ENCODE measurements at regions not wholly inside any gene's neighbourhood (a gene's known extent, or its start where the extent isn't known, plus 50 kb on each side); places are given as distances from the start of the nearest gene placed in this dataset.

DNA sequence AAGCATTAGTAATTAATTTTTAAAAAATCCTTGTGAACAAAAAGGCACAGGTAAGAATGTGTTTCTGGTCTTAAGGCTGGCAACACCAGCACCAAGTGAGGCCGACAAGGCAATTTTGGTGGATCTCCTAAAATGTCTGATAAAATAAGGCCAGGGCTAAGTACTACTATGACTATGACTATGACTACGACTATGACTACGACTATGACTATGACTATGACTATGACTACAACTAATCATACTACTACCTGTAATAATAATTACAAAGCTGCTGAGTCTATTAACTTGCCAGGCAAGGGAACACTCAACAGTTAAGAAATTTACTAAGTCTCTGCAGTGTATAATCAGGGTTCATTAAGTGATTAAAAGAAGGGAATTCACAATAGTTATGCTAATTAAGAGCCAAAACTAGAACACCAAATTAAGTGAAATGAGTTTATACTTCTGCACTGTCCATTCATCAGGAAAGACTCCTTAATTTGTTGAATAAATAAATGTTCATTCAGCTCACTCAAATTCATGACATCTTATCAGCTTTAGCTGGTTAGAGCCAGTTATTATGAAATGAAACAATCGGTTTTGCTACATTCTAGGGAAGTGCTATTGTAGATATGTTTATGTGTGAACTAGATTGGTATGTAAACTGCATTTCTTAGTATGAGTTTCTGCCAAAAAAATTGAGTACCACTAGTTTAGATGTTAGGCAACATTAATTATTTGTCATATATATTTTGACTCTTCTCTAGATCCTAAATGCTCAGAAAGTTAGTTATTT, 1626.2 kb upstream of the PCDH20 start:
- H3K4me3 Mint-ChIP-seq (ENCODE audit: unreplicated experiment), result no peak overlapping the region
- peaks cover 9% of the 10 kb centered on the region for H3K4me1 Mint-ChIP-seq (ENCODE audit: low read depth)
- no peak for DNase-seq (ENCODE audit: low spot score)
- H3K27me3 Mint-ChIP-seq (ENCODE audit: low read depth), result no peaks in the 10 kb centered on the region
- TF ChIP-seq, protein P1, sequence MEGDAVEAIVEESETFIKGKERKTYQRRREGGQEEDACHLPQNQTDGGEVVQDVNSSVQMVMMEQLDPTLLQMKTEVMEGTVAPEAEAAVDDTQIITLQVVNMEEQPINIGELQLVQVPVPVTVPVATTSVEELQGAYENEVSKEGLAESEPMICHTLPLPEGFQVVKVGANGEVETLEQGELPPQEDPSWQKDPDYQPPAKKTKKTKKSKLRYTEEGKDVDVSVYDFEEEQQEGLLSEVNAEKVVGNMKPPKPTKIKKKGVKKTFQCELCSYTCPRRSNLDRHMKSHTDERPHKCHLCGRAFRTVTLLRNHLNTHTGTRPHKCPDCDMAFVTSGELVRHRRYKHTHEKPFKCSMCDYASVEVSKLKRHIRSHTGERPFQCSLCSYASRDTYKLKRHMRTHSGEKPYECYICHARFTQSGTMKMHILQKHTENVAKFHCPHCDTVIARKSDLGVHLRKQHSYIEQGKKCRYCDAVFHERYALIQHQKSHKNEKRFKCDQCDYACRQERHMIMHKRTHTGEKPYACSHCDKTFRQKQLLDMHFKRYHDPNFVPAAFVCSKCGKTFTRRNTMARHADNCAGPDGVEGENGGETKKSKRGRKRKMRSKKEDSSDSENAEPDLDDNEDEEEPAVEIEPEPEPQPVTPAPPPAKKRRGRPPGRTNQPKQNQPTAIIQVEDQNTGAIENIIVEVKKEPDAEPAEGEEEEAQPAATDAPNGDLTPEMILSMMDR (IDR thresholded peaks at IDR 0.05), result no peak
- no peak overlapping the region for H3K27ac Mint-ChIP-seq (ENCODE audit: unreplicated experiment)
- peaks cover 21% of the 10 kb centered on the region for H3K9me3 Mint-ChIP-seq (ENCODE audit: low read depth)
- H3K36me3 Mint-ChIP-seq (ENCODE audit: low read depth), result no peaks in the 10 kb centered on the region

- Mint-ChIP-seq H3K27ac (ENCODE audit: unreplicated experiment) (no peak overlapping the region), H3K4me3 (ENCODE audit: unreplicated experiment) (no peak overlapping the region), H3K27me3 (ENCODE audit: low read depth) (no peaks in the 10 kb centered on the region), H3K9me3 (ENCODE audit: low read depth) (peaks cover 3% of the 10 kb centered on the region), H3K4me1 (ENCODE audit: low read depth) (peaks cover 8% of the 10 kb centered on the region), H3K36me3 (ENCODE audit: low read depth) (no peaks in the 10 kb centered on the region)
- TF ChIP-seq, protein P1 (IDR thresholded peaks at IDR 0.05), result no peak
- DNase-seq (ENCODE audit: low spot score), result no peak
These were observed 1610.7 kb upstream of the PCDH20 start for GRCh38 chr13:63026285-63026797.

- H3K9me3 Mint-ChIP-seq (ENCODE audit: low read depth), result peaks cover 3% of the 10 kb centered on the region
- H3K4me1 Mint-ChIP-seq (ENCODE audit: low read depth), result peaks cover 8% of the 10 kb centered on the region
- no peaks in the 10 kb centered on the region for H3K27me3 Mint-ChIP-seq (ENCODE audit: low read depth)
- DNase-seq (ENCODE audit: low spot score), result no peak
- no peaks in the 10 kb centered on the region for H3K36me3 Mint-ChIP-seq (ENCODE audit: low read depth)
- TF ChIP-seq, protein P1 (IDR thresholded peaks at IDR 0.05), result no peak
- no peak overlapping the region for H3K27ac Mint-ChIP-seq (ENCODE audit: unreplicated experiment)
- H3K4me3 Mint-ChIP-seq (ENCODE audit: unreplicated experiment), result no peak overlapping the region
These were observed 1610.1 kb upstream of the PCDH20 start for GRCh38 chr13:63025741-63026140.

- H3K27ac Mint-ChIP-seq (ENCODE audit: unreplicated experiment), result no peak overlapping the region
- H3K36me3 Mint-ChIP-seq (ENCODE audit: low read depth), result no peaks in the 10 kb centered on the region
- H3K9me3 Mint-ChIP-seq (ENCODE audit: low read depth), result peaks cover under 1% of the 10 kb centered on the region
- H3K27me3 Mint-ChIP-seq (ENCODE audit: low read depth), result no peaks in the 10 kb centered on the region
- DNase-seq (ENCODE audit: low spot score), result no peak
- TF ChIP-seq, protein P1 (IDR thresholded peaks at IDR 0.05), result no peak
- H3K4me1 Mint-ChIP-seq (ENCODE audit: low read depth), result peaks cover 8% of the 10 kb centered on the region
- H3K4me3 Mint-ChIP-seq (ENCODE audit: unreplicated experiment), result no peak overlapping the region
These were observed 1608.8 kb upstream of the PCDH20 start for GRCh38 chr13:63024458-63024857.

- no peak for DNase-seq (ENCODE audit: low spot score)
- peaks cover 9% of the 10 kb centered on the region for H3K36me3 Mint-ChIP-seq (ENCODE audit: low read depth)
- H3K27ac Mint-ChIP-seq (ENCODE audit: unreplicated experiment), result no peak overlapping the region
- peaks cover 33% of the 10 kb centered on the region for H3K9me3 Mint-ChIP-seq (ENCODE audit: low read depth)
- no peaks in the 10 kb centered on the region for H3K27me3 Mint-ChIP-seq (ENCODE audit: low read depth)
- H3K4me3 Mint-ChIP-seq (ENCODE audit: unreplicated experiment), result no peak overlapping the region
- H3K4me1 Mint-ChIP-seq (ENCODE audit: low read depth), result no peaks in the 10 kb centered on the region
- TF ChIP-seq, protein P1 (IDR thresholded peaks at IDR 0.05), result no peak
These were observed 1596.3 kb upstream of the PCDH20 start for GRCh38 chr13:63011996-63012395.
